ENCODE measurements at regions not wholly inside any gene's neighbourhood (a gene's known extent, or its start where the extent isn't known, plus 50 kb on each side); places are given as distances from the start of the nearest gene placed in this dataset.

DNA sequence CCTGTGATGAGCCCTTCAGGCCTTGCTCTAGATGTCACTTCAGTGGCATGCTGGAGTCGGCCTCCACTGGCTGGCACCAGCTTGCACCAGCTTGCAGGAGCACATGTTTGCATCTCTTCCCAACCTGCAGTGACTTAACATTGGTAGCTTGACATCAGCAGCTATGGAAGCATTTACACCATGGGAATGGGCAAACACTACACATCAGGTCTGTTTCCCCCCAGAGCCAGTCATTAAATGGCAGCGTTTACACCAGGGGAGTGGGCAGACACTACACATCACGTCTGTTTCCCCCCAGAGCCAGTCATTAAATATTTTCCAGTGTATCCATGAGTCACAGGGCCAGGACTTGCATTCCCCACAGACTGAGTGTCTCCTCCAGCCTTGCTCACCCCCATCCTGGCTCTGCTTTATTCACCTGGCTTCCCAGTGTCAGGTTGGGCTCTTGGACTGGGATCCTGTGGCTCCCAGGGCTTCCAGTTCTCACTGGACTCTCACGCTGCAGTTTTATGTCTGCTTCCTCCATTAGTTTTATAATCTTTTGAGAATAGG, 51.6 kb upstream of the VRK1 start:
- no peak overlapping the region for H3K4me3 ChIP-seq (ENCODE audit: low read length)
- H3K36me3 ChIP-seq (ENCODE audit: insufficient read depth, low read length): no peaks in the 10 kb centered on the region
- no peak overlapping the region for H3K27ac ChIP-seq (ENCODE audit: low read depth, low read length)
- peaks cover 3% of the 10 kb centered on the region; the same call in 1 of the 2 replicates for H3K4me1 ChIP-seq (ENCODE audit: insufficient read depth, low read length)
- no peak overlapping the region for H3K9ac ChIP-seq (ENCODE audit: low read depth, low read length)
- no peaks in the 10 kb centered on the region for H3K9me3 ChIP-seq (ENCODE audit: insufficient read depth, low read depth, low read length)
- H3K27me3 ChIP-seq (ENCODE audit: insufficient read depth, low read length): peaks cover 12% of the 10 kb centered on the region
- 91% methylated on average over 4 of the region's 4 CpGs for WGBS

- Histone ChIP-seq H3K27ac (ENCODE audit: low read depth, low read length) (no peak overlapping the region), H3K36me3 (ENCODE audit: insufficient read depth, low read length) (no peaks in the 10 kb centered on the region), H3K9ac (ENCODE audit: low read depth, low read length) (no peak overlapping the region), H3K4me3 (ENCODE audit: low read length) (no peak overlapping the region), H3K27me3 (ENCODE audit: insufficient read depth, low read length) (peaks cover 11% of the 10 kb centered on the region), H3K9me3 (ENCODE audit: insufficient read depth, low read depth, low read length) (no peaks in the 10 kb centered on the region), H3K4me1 (ENCODE audit: insufficient read depth, low read length) (no peaks in the 10 kb centered on the region)
- 90% methylated on average over 3 of the region's 3 CpGs for WGBS
These were observed 51.1 kb upstream of the VRK1 start for GRCh38 chr14:96746101-96746500.

- H3K9ac ChIP-seq (ENCODE audit: low read depth, low read length): no peak overlapping the region
- no peaks in the 10 kb centered on the region for H3K4me1 ChIP-seq (ENCODE audit: insufficient read depth, low read length)
- H3K9me3 ChIP-seq (ENCODE audit: insufficient read depth, low read depth, low read length): no peaks in the 10 kb centered on the region
- H3K27me3 ChIP-seq (ENCODE audit: insufficient read depth, low read length): peaks cover 5% of the 10 kb centered on the region; the same call in 1 of the 2 replicates
- WGBS: 94% methylated on average over 13 of the region's 13 CpGs
- no peak overlapping the region for H3K27ac ChIP-seq (ENCODE audit: low read depth, low read length)
- no peaks in the 10 kb centered on the region for H3K36me3 ChIP-seq (ENCODE audit: insufficient read depth, low read length)
- H3K4me3 ChIP-seq (ENCODE audit: low read length): no peak overlapping the region
These were observed 50.2 kb upstream of the VRK1 start for GRCh38 chr14:96747006-96747405.
